ENCODE measurements at regions not wholly inside any gene's neighbourhood (a gene's known extent, or its start where the extent isn't known, plus 50 kb on each side); places are given as distances from the start of the nearest gene placed in this dataset.

GRCh38 chr3:25069970-25070369 lies 358.1 kb upstream of the RARB start:
- TF ChIP-seq ADNP (tag; IDR thresholded peaks at IDR 0.05), result no peak
- no peak for TF ChIP-seq TEAD2 (tag; IDR thresholded peaks at IDR 0.05)
- TF ChIP-seq, protein P1, sequence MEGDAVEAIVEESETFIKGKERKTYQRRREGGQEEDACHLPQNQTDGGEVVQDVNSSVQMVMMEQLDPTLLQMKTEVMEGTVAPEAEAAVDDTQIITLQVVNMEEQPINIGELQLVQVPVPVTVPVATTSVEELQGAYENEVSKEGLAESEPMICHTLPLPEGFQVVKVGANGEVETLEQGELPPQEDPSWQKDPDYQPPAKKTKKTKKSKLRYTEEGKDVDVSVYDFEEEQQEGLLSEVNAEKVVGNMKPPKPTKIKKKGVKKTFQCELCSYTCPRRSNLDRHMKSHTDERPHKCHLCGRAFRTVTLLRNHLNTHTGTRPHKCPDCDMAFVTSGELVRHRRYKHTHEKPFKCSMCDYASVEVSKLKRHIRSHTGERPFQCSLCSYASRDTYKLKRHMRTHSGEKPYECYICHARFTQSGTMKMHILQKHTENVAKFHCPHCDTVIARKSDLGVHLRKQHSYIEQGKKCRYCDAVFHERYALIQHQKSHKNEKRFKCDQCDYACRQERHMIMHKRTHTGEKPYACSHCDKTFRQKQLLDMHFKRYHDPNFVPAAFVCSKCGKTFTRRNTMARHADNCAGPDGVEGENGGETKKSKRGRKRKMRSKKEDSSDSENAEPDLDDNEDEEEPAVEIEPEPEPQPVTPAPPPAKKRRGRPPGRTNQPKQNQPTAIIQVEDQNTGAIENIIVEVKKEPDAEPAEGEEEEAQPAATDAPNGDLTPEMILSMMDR (IDR thresholded peaks at IDR 0.05 in 2 of 3, conservative IDR thresholded peaks at IDR 0.05 in 1 of 3; ENCODE audit: insufficient read depth in 2 of 3, low read depth in 1 of 3, low read length in 3 of 3), result no peak
- TF ChIP-seq NONO (IDR thresholded peaks at IDR 0.05; ENCODE audit: low read depth in 2 of 2, low read length in 1 of 2), result no peak
- TF ChIP-seq TBL1XR1 (IDR thresholded peaks at IDR 0.05; ENCODE audit: low read length in 2 of 2), result no peak
- TF ChIP-seq ZNF274 (IDR thresholded peaks at IDR 0.05; ENCODE audit: borderline replicate concordance, low read depth, low read length), result no peak
- no peak for TF ChIP-seq TCF7L2 (IDR thresholded peaks at IDR 0.05; ENCODE audit: low read depth, low read length)
- TF ChIP-seq MAX (CRISPR knock-in tag; IDR thresholded peaks at IDR 0.05), result no peak

All from K562 (cell line).